Dedifferentiated amniotic fluid mesenchymal stem cell (primary cell): ENCODE measurements at regions not wholly inside any gene's neighbourhood (a gene's known extent, or its start where the extent isn't known, plus 50 kb on each side); places are given as distances from the start of the nearest gene placed in this dataset.

ENCODE experiments used
- DNase-seq: peaks from one replicate; pipeline ENCODE4 v3.0.0-alpha.2; 2016; ENCODE audit errors: extremely low spot score

- no peak for DNase-seq
Observed at GRCh38 chr20:24334830-24335229, 134.6 kb upstream of the SYNDIG1 start.

GRCh38 chr20:24332956-24333355 lies 136.5 kb upstream of the SYNDIG1 start:
- DNase-seq, result no peak

- DNase-seq, result no peak
Observed at GRCh38 chr20:24331939-24332338, 137.5 kb upstream of the SYNDIG1 start.

- DNase-seq, result no peak
Observed at GRCh38 chr20:24328901-24329300, 140.5 kb upstream of the SYNDIG1 start.

- no peak for DNase-seq
Observed at GRCh38 chr20:24321973-24322372, 147.5 kb upstream of the SYNDIG1 start.

GRCh38 chr20:24318569-24319352 lies 150.7 kb upstream of the SYNDIG1 start:
- no peak for DNase-seq

GRCh38 chr20:24317224-24317623 lies 152.2 kb upstream of the SYNDIG1 start:
- DNase-seq, result no peak

- DNase-seq, result no peak
Observed at GRCh38 chr20:24316731-24317130, 152.7 kb upstream of the SYNDIG1 start.

- no peak for DNase-seq
Observed at GRCh38 chr20:24314053-24314452, 155.4 kb upstream of the SYNDIG1 start.

GRCh38 chr20:24309596-24309995 lies 159.8 kb upstream of the SYNDIG1 start:
- DNase-seq, result no peak

GRCh38 chr20:24305371-24305770 lies 164.1 kb upstream of the SYNDIG1 start:
- no peak for DNase-seq

GRCh38 chr20:24304291-24304690 lies 165.1 kb upstream of the SYNDIG1 start:
- DNase-seq, result no peak

GRCh38 chr20:24303393-24304170 lies 165.8 kb upstream of the SYNDIG1 start:
- no peak for DNase-seq

- DNase-seq, result no peak
Observed at GRCh38 chr20:24297993-24298392, 171.4 kb upstream of the SYNDIG1 start.

GRCh38 chr20:24296477-24297261 lies 172.8 kb upstream of the SYNDIG1 start:
- no peak for DNase-seq

GRCh38 chr20:24291014-24291413 lies 178.4 kb upstream of the SYNDIG1 start:
- no peak for DNase-seq

- no peak for DNase-seq
Observed at GRCh38 chr20:24289737-24290481, 179.5 kb upstream of the SYNDIG1 start.

- no peak for DNase-seq
Observed at GRCh38 chr20:24283186-24283585, 186.2 kb upstream of the SYNDIG1 start.

- no peak for DNase-seq
Observed at GRCh38 chr20:24277196-24277595, 192.2 kb upstream of the SYNDIG1 start.

- DNase-seq, result no peak
Observed at GRCh38 chr20:24275946-24276705, 193.3 kb upstream of the SYNDIG1 start.

- no peak for DNase-seq
Observed at GRCh38 chr20:24273251-24273650, 196.2 kb upstream of the SYNDIG1 start.
